GM18873 (cell line): ENCODE measurements at regions not wholly inside any gene's neighbourhood (a gene's known extent, or its start where the extent isn't known, plus 50 kb on each side); places are given as distances from the start of the nearest gene placed in this dataset.
"Not testable (repeated sequence)": the region's sequence is repeated elsewhere in the genome, so short reads cannot be mapped to it uniquely, and the experiment has no call there.

Source experiments
- ATAC-seq: cut with Tn5 transposase; IDR thresholded peaks from one replicate; pipeline ENCODE4 v1.9.1; 2021; ENCODE audit warnings: mild to moderate bottlenecking, moderate library complexity, moderate number of reproducible peaks; ENCODE audit not compliant: unreplicated experiment, low FRiP score

DNA sequence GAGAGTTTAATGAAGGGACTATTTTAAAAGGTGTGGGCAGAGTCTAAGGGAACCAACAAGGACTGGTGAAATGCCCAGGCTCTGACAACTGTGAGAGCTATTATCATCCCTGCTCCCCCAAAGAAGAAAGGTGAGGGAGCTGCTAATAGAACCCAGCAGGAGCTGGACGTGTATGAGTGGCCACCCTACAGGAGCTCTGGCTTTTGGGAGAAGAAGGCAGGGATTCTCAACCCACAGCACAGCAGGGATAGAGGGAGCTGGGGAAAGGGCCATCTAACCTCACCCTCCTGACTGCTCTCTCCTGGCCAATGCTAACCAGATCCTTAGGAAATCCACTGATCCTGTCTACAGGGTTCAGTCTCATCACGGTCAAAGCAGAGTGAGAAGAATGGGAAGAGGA lies 57.1 kb downstream of the GRIN2B start:
- no peak for ATAC-seq

DNA sequence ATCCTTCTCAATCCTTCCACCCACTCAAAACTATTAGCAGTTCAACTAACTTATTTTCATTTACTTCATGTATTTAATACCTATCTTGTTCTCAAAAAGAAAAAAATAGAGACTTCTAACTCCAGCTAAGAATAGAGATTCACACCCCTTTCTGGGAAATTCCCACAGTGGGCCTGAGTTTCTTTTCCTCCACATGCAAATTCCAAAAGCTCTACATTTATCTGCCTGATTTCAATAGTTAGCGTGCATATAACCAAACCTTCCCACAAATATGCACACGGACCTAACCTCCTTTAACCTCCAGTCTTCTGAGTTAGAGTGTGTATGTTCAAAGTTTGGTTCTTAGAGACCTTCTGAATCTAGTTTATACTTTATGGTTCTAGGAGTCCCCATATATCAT lies 62.5 kb downstream of the GRIN2B start:
- ATAC-seq, result no peak

DNA sequence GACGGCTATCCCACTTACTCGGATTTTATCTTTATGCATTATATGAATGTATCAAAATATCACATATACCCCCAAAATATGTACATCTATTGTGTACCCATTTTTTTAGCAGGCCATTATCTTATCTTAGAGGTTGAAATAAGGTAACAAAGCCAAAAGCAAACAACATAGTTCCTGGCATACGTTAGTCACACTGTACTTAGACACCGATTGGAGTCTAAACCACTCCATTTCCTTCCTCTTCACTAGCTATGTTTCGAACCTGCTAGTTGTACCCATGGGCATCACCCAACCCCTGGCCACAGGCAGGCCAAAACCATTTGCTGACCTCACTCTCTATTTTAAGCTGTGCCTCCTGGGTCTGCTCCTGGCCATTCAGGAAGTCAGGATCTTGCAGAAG lies 66.3 kb downstream of the GRIN2B start:
- ATAC-seq, result no peak

DNA sequence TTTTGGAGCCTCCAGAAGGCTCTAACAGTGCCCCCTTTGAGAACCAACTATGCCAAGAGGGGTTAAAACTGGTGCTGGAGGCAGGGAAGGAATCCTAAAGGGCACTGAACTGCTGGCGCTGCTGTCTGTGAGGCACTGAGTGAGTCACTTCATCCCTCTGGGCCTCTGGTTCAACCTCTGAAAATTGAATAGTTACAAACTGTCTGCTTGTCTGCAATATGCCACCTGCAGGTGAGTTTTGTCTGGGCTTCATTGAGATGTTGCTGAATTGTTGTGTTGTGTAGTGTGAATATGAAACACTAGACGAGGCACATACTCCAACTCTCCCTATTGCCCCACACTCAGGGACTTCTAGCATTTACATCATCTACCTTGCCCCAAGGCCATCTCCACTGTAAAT lies 68.0 kb downstream of the GRIN2B start:
- ATAC-seq, result no peak

DNA sequence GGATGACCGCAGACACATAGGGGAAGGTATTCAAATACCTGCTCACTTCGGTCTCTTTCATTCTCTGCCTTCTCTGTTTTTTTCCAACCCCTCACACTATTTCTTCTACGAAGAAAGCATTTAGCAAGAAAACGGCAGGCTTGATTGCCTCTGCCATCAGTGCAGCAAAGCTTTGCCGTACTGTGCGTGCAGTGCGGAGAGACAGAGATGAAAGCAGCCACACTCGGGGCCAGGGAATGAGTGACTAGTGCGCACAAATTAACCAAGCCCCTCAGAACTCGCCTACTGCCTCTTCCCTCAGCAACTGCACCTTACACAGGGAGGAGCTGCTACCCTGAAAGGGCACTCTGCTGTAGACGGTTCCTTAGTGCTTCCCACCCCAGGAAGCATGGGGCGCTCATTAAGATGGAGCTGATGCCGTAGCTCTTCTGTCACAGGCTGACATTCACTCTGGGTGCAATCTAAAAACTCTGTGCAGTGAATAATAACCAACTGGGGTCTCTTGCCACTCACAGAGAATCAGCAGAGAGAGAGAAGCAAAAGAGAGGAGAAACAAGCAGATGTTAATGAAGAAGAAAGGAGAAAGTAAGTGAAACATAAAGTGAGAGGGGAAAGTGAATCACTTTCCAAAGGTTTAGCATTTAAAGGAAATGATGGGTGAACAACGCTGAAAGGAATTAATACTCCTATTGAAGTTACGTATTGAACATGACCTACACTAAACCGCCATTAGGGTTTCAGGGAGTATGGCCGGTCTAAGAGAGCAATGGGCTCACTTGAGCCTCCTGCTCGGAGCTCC lies 69.4 kb downstream of the GRIN2B start:
- no peak for ATAC-seq

DNA sequence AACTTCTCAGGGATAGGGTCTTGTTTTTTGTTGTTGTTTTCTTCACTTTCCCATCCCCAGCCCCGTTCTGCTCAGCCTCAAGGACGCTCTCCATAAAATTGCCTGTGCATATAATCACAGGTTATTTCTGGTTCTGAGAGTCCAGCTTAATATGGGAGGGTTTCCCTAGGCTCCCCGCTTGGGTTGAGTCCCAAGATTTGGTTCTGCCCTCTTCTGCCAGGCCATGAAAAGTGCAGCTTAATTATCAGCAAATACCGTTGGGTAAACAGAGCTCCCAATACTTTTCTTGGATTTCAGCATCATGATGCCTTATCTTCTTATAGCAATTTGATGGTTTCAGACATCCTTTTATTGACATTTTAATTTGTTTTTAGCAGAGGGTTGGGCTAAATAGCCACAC lies 75.6 kb downstream of the GRIN2B start:
- ATAC-seq, result no peak

DNA sequence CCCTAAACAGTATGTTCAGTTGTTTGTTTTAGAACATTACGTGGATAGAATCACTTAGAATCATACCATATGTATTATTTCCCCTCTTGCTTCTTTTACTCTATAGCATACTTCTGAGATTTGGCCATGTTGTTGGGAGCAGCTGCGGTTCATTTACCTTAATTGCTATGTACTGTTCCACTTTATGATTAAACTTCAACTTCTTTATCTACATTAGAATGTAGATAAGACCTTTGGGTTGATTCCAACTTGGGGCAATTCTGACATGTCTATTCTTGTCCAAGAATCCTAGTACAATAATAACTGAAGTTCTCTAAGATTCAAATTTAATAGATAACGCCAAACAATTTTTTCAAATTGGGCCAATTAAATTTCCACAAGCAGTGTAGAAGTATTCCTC lies 80.7 kb downstream of the GRIN2B start:
- no peak for ATAC-seq

DNA sequence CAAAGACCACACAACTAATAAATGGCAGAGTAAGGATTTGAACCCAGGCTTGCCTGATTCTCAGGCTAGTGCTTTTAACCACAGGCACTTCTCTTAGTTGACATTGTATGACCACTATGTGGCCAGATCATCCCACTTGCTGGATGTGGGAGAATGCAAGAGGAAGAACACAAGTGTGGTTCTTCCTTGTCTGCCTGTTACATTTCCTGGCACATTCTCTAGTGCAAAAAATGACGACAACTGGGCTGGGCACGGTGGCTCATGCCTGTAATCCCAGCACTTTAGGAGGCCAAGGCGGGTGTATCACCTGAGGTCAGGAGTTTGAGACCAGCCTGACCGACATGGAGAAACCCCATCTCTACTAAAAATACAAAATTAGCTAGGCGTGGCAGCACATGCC lies 83.0 kb downstream of the GRIN2B start:
- ATAC-seq, result not testable (repeated sequence)

DNA sequence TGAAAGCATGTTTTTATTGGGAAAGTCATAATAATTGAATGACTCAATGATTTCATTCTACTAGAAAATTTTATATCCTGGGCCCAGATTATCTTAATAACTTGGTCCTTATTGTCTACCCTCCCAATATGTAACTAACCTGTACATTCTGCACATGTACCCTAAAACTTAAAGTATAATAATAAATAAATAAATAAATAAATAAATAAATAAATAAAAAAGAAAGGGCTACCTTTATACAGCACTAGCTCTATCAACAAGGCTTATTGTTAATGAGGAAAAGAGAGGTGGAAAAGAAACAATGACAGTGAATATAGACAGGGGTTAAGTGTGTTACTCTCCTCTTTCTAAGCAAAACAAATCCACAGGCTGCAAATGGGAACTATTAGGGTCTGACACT lies 83.6 kb downstream of the GRIN2B start:
- no peak for ATAC-seq

DNA sequence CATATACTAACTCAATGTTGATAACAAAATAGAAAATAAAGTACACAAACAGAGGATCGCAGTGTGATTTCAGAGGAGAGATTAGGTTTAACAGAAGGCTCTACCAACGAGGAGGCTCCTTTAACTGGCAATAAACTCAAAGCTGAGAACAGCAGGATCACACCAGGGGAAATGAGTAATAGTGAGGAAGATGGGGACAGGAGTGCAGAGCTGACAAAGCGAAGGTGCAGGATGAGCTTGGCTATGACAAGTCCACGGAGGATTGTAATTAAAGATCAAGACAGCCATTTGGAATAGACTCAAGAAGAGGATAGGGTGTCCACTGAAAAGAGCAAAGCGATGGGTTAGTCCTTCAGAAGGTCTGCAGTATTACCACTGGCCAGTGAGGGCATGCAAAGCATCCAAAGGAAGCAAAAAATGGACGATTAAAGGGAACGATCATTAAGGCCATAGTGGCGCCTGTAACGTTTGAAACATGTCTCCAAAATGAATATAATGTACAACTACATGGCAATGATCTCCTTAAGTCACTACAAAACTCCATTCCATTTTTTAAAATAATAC lies 85.3 kb downstream of the GRIN2B start:
- no peak for ATAC-seq

DNA sequence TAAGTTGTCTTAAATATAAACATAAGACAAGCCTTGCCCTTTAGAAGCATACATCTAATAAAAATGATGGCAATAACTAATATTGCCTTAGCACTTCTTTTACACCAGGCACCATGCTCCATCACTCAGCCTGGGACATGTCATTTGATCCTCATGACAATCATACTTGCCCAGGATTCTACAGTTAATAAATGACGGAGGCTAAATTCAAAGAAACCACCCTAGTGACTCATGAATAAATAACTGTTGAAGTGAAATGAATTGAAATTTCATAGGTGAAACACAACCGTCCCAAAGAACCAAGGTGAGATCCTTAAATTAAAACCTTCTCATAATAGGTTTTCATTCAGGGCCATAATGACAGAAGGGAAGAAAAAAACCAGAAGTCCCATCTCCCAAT lies 89.5 kb downstream of the GRIN2B start:
- no peak for ATAC-seq

DNA sequence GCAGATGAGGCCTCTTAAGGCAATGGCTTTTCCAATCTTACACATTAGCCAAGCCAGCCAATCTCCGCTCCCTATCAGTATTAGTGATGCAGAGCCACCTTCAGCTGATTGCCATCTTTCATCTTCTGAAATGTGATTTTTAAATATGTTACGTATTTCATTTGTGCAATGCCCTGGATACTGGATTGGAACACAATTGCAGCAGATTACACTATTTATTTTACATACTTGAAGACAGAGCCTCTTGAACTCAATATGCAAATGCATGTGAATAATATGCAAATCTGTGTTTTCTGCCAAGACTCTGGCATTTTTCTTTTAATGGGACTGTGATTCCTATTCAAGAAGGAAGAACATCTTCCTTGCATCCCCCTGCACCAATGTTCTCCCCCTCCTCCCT lies 90.5 kb downstream of the GRIN2B start:
- ATAC-seq, result no peak

DNA sequence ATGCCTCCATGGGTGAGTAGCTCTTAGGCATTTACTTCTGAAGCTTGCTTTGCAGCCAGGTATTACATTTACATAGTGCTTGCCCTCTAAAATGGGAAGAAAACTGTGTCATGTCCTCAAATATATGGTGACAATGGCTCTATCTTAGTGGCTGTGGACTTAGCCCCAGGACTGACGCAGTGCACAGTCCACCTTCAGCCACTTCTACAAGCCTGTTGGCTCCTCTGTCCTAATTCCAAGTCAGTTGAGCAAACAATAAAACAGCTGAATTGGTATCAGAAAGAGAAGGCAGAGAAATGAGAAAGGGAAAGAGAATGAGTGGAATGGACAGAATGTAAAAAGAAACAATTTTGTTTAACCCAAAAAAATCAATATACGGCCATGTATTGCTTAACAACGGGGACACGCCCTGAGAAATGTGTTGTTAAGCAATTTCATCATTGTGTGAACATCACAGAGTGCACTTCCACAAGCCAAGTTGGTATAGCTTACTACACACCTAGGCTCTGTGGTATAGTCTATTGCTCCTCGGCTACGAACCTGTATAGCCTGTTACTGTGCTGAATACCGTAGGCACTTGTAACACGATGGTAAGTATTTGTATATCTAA lies 93.5 kb downstream of the GRIN2B start:
- ATAC-seq, result no peak

DNA sequence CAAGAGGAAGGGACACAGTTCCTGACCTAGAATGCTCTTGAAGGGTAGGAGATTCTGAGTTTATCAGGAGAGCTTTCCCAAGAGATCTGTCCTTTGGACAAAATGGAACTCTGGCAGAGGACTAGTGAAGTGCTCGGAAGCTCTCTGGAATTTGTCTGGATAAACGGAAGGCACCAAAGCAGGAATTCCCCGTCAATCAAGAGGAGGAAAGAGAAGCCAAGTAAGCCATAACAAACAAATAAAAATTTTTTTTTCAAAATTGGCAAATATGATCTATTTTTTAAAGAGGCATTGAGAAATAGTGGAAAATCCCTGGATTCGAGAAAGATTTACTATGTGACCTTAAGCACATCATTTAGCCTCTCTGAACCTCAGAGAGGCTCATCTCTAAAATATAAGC lies 99.2 kb downstream of the GRIN2B start:
- no peak for ATAC-seq

DNA sequence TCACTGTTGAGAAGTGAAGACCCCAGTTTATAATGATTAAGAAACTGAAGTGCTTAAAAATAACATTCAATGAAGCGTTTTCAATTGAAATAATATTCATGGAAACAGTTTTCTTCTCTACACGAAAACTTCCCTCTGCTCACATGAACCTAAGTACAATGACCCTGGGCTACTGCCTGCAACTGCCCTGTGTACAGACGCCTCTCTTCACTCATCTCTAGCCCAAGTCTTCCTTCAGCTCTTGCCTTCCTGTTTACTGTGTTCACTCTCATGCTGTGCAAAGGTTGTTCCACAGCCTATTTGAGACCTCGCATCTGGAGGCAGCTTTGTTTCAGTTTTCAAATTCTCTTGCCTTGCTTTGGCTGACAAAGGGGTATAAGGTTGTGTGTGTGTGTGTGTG lies 100.8 kb downstream of the GRIN2B start:
- ATAC-seq, result no peak

DNA sequence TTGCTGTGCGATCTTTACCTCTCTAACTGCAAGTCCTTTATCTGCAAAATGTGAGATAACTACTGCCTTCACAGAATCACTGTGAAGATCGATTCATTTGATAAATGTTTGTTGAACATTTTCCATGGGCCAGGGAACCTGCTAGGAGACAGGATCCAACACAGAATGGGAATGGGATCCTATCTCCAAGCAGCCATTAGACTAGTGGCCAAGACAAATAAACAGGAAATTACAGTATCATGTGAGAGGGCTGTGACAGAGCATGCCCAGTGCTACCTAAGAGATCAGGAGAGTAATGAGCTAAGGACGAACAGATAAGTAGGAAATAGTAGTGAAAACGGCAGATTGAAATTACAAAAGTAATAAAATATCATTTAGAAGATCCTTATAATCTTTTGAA lies 105.7 kb downstream of the GRIN2B start:
- no peak for ATAC-seq

DNA sequence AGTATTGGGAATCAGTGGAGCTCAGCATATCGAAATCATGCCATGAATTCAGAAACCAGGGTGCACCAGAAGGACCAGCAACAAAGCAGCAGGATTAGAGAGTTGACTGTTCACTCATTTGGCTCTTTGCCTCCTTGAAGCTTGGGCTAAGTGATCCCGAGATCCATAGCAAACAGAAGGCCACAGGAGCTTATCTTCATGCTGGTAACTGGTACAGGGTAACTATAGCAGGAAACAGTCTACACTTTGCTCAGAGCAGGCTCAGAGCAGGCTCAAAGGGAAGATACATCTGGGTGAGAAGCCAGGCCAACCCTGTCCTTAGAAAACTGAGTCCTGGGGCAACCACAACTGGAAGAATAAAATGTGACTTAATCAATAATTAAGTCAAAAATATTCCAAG lies 111.1 kb downstream of the GRIN2B start:
- ATAC-seq, result no peak

DNA sequence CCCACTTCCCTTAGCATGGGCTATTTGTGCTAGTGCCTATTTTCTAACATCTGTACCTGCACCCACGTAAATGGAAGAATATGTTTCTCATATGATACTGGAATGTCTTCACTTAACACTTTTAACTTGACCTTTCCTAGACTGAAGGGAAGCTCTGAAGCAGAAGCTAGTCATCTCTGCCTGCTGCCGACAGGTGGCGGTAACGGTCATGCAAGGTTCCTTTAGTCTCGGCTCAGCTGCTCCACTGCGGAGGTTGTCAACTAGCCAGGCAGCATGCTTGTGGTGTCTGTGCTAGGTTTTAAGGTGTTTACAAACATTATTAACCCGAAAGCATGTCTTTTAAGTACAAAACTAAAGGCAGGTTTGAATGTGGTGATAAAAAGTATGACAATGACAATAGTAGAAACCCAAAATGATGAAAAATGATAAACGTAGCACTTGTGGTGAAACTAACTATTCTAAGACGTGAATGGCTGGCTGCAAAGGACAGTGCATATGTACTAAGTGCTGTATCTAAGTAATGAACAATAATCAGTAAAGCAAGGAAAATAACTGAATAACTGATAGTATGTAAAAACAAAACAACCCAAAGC lies 117.2 kb downstream of the GRIN2B start:
- ATAC-seq, result no peak

DNA sequence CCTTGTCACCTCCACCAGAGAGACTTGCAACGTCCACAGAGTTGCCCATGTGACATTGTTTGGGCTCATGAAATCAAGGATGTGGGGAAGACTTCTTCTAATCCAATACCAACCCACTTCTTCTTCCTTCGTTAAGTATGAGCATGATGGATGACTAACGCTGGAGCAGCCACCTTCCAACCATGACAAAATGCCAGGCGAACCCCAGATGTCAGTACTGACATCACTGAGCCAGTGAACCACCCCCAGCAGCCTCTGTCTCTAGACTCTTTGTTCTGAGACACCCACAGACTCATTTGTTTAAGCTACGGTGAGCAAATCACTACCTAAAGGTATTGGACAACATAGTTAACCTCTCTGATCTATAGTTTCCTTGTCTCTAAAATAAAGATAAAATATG lies 123.7 kb downstream of the GRIN2B start:
- ATAC-seq, result no peak

DNA sequence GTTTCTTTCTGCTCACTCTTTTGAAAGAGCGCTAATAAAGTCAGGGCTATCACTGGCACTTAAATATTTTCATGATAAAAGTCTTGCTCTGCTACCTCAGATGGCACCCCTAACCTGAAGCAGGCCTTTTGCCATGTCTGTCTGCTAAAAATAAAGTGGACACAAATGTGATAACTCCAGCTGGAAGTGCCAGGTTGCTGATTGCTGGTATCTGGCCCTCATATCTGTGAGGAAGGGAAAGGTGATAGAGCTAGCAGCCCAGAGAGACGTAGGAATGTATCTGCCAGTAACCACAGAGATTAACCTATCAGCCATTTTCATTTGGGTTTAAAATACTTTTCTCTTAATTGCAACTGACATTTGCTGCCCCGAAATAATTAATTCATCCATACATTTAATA lies 127.9 kb downstream of the GRIN2B start:
- no peak for ATAC-seq

DNA sequence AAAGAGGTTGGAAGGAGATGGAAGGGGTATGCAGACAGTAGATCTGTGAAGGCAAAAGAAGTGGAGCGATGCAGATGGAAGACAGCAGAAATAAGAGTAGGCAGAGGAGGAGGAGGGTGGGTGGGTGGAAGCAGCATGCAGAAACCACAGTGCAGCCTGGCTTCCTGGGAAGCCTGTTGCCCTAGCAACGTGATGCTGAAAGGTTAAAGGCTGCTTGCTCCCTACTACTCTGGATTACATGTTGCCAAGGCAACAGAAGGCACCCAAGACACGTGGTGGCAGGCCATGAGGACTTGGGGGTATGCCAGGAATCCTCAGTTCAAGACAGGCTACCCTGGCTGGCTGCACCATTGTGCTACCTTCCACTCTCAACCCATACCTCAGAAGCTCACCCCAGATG lies 129.6 kb downstream of the GRIN2B start:
- no peak for ATAC-seq

DNA sequence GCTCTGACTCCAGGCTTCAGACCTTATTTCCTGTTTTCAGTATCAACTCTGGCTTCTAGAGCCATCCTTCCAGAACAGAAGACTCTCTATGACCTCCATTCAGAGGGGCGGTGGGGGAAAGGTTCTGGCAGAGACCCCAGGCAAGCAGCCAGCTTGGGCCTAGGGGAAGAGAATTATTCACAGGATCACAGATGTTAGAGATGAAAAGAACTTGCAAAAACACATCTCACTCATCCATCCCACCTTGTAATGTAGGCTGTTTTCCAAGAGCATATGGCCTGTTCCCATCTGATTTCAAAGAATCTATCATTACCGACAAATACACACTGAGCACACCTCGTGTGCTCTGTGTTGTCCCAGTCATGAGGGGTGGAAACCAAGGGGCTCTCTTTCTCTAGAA lies 131.9 kb downstream of the GRIN2B start:
- ATAC-seq, result no peak
